Prostate gland (tissue), 2 donors: ENCODE measurements at regions not wholly inside any gene's neighbourhood (a gene's known extent, or its start where the extent isn't known, plus 50 kb on each side); places are given as distances from the start of the nearest gene placed in this dataset.

Experiments
- CTCF ChIP-seq, 4 experiments: fragments of 200-600 bp in 2 of 4; fragments of 450-650 bp in 2 of 4; sonication (generic) in 2 of 4; IDR thresholded peaks; 1 replicate in 3 of 4; 2 replicates in 1 of 4; pipeline ENCODE4 v1.5.1; 2016 to 2019; ENCODE audit warnings: antibody characterized with exemption in 4 of 4, mild to moderate bottlenecking in 2 of 4, moderate library complexity in 2 of 4
- POLR2A ChIP-seq: fragments of 450-650 bp; IDR thresholded peaks from one replicate; pipeline ENCODE4 v1.6.1; 2016; ENCODE audit warnings: antibody characterized with exemption, mild to moderate bottlenecking
- POLR2AphosphoS5 ChIP-seq: sonication (generic); formaldehyde crosslinking; IDR thresholded peaks from one replicate; pipeline ENCODE4 v1.6.1; 2017; ENCODE audit warnings: antibody characterized with exemption

GRCh38 chr10:121185816-121186455 is 334.8 kb downstream of the WDR11 start:
- TF ChIP-seq CTCF (IDR thresholded peaks at IDR 0.05): no peak
- TF ChIP-seq POLR2A: no peak
- no peak for TF ChIP-seq POLR2AphosphoS5
